HG02938 (cell line): ENCODE measurements at regions not wholly inside any gene's neighbourhood (a gene's known extent, or its start where the extent isn't known, plus 50 kb on each side); places are given as distances from the start of the nearest gene placed in this dataset.

Experiments
- ATAC-seq: cut with Tn5 transposase; IDR thresholded peaks from one replicate; pipeline ENCODE4 v1.9.1; 2021; ENCODE audit warnings: mild to moderate bottlenecking, moderate library complexity; ENCODE audit not compliant: unreplicated experiment

GRCh38 chr10:94043431-94043990 is 49.8 kb downstream of the PLCE1 start:
- ATAC-seq, result no peak

- no peak for ATAC-seq
These were observed 52.4 kb downstream of the PLCE1 start for GRCh38 chr10:94046098-94046497.

GRCh38 chr10:94047293-94047692 is 53.6 kb downstream of the PLCE1 start:
- no peak for ATAC-seq

- no peak for ATAC-seq
These were observed 56.2 kb downstream of the PLCE1 start for GRCh38 chr10:94049911-94050310.

GRCh38 chr10:94052281-94052680 is 58.5 kb downstream of the PLCE1 start:
- ATAC-seq, result no peak

GRCh38 chr10:94052866-94053791 is 59.4 kb downstream of the PLCE1 start:
- no peak for ATAC-seq

- no peak for ATAC-seq
These were observed 65.6 kb downstream of the PLCE1 start for GRCh38 chr10:94059178-94059883.

GRCh38 chr10:94061026-94061425 is 67.3 kb downstream of the PLCE1 start:
- ATAC-seq, result no peak

GRCh38 chr10:94062611-94063010 is 68.9 kb downstream of the PLCE1 start:
- no peak for ATAC-seq

- no peak for ATAC-seq
These were observed 71.6 kb downstream of the PLCE1 start for GRCh38 chr10:94065362-94065761.

- no peak for ATAC-seq
These were observed 72.1 kb downstream of the PLCE1 start for GRCh38 chr10:94065787-94066186.

GRCh38 chr10:94066411-94066810 is 72.7 kb downstream of the PLCE1 start:
- no peak for ATAC-seq

- no peak for ATAC-seq
These were observed 76.2 kb downstream of the PLCE1 start for GRCh38 chr10:94069884-94070283.

- no peak for ATAC-seq
These were observed 80.7 kb downstream of the PLCE1 start for GRCh38 chr10:94074462-94074861.

GRCh38 chr10:94075506-94075905 is 81.8 kb downstream of the PLCE1 start:
- no peak for ATAC-seq

GRCh38 chr10:94076325-94076841 is 82.7 kb downstream of the PLCE1 start:
- ATAC-seq, result no peak

GRCh38 chr10:94077042-94077441 is 83.3 kb downstream of the PLCE1 start:
- no peak for ATAC-seq

GRCh38 chr10:94080108-94080507 is 86.4 kb downstream of the PLCE1 start:
- ATAC-seq, result no peak

- no peak for ATAC-seq
These were observed 90.0 kb downstream of the PLCE1 start for GRCh38 chr10:94083662-94084265.

GRCh38 chr10:94084344-94084743 is 90.6 kb downstream of the PLCE1 start:
- no peak for ATAC-seq

- no peak for ATAC-seq
These were observed 91.6 kb downstream of the PLCE1 start for GRCh38 chr10:94085288-94085687.
